ENCODE measurements at regions not wholly inside any gene's neighbourhood (a gene's known extent, or its start where the extent isn't known, plus 50 kb on each side); places are given as distances from the start of the nearest gene placed in this dataset.

- Histone ChIP-seq H2BK5ac (ENCODE audit: low read depth, low read length) (no peak overlapping the region), H3K79me2 (ENCODE audit: control insufficient read depth in 1 of 2, insufficient read depth in 2 of 2, low read length in 2 of 2) (no peaks in the 10 kb centered on the region), H4K20me1 (replicated peaks in 1 of 2; ENCODE audit: control insufficient read depth in 1 of 2, insufficient read depth in 2 of 2, low read length in 2 of 2) (no peaks in the 10 kb centered on the region), H2BK20ac (ENCODE audit: low read length) (no peak overlapping the region), H2BK15ac (ENCODE audit: low read length) (no peak overlapping the region), H2AFZ (ENCODE audit: low read length) (peak overlapping the region; percentile 90), H4K8ac (ENCODE audit: extremely low read depth, insufficient read depth, low read length) (no peak overlapping the region), H3K23me2 (ENCODE audit: low read depth, low read length) (no peaks in the 10 kb centered on the region), H3K56ac (replicated peaks; ENCODE audit: insufficient read length, low read depth, low read length) (no peak overlapping the region), H3K9me3 (ENCODE audit: insufficient read depth in 2 of 2, low read depth in 1 of 2, low read length in 1 of 2) (no peaks in the 10 kb centered on the region), H3K4me1 (replicated peaks in 1 of 4; ENCODE audit: control insufficient read depth in 3 of 4, insufficient read depth in 4 of 4, low read length in 3 of 4) (peaks cover 0 to 5% (median 1%) of the 10 kb centered on the region in 4 experiments; a peak in 2 of 7 replicates), H3K14ac (ENCODE audit: insufficient read length) (no peak overlapping the region), H3K23ac (ENCODE audit: insufficient read length) (no peak overlapping the region), H2AK5ac (ENCODE audit: low read depth, low read length) (no peak overlapping the region), H3K4me3 (ENCODE audit: extremely low read depth in 1 of 4, insufficient read depth in 2 of 4, low read depth in 3 of 4, low read length in 4 of 4) (no peak overlapping the region), H3K27me3 (replicated peaks in 1 of 4; ENCODE audit: control insufficient read depth in 3 of 4, extremely low read depth in 1 of 4, insufficient read depth in 3 of 4, low read length in 3 of 4) (no peaks in the 10 kb centered on the region), H3K9ac (replicated peaks in 1 of 4; ENCODE audit: extremely low read depth in 1 of 4, low read depth in 3 of 4, low read length in 3 of 4) (no peak overlapping the region), H3K36me3 (ENCODE audit: control insufficient read depth in 2 of 4, insufficient read depth in 4 of 4, low read length in 3 of 4) (no peaks in the 10 kb centered on the region), H2BK120ac (replicated peaks; ENCODE audit: low read depth, low read length) (no peak overlapping the region), H4K91ac (replicated peaks; ENCODE audit: insufficient read length, low read length) (no peak overlapping the region), H4K5ac (ENCODE audit: insufficient read length, low read depth, low read length) (no peak overlapping the region), H2BK12ac (ENCODE audit: low read depth, low read length) (no peak overlapping the region), H3K79me1 (ENCODE audit: low read depth, low read length) (no peaks in the 10 kb centered on the region), H3K18ac (ENCODE audit: extremely low read depth, low read length) (no peak overlapping the region), H3K4ac (replicated peaks; ENCODE audit: insufficient read length, low read depth, low read length) (no peak overlapping the region), H3K4me2 (ENCODE audit: insufficient read depth in 1 of 2, low read depth in 2 of 2, low read length in 2 of 2) (no peak overlapping the region), H3K27ac (ENCODE audit: low read depth, low read length) (no peak overlapping the region)
- peak in 1 of 2 experiments; percentile 17 for DNase-seq (ENCODE audit: low read depth in 1 of 2, low spot score in 2 of 2)
- 58% methylated on average over 1 of the region's 1 CpG; no CpG with 5 or more reads in 1 of the 2 experiments for WGBS, 2 experiments (ENCODE audit: extremely low coverage in 1 of 2, insufficient coverage in 1 of 2, insufficient read length in 1 of 2, insufficient replicate concordance in 2 of 2, low coverage in 1 of 2, low lambda C conversion rate in 2 of 2, missing lambda C conversion rate in 1 of 2)
- ChIA-PET POLR2A (ENCODE audit: partially characterized antibody) (no interaction called here), CTCF (ENCODE audit: partially characterized antibody) (no interaction called here)
- FAIRE-seq, result no peak
- TF ChIP-seq SUZ12 (IDR thresholded peaks at IDR 0.05; ENCODE audit: low read length), result no peak
- TF ChIP-seq CHD1 (IDR thresholded peaks at IDR 0.05; ENCODE audit: low read depth, low read length), result no peak
- TF ChIP-seq POLR2AphosphoS5 (IDR thresholded peaks at IDR 0.05; ENCODE audit: low read depth, low read length), result no peak
- no peak for TF ChIP-seq TAF7 (optimal IDR thresholded peaks at IDR 0.05; ENCODE audit: borderline replicate concordance, low read depth, low read length)
- no peak for TF ChIP-seq BACH1 (IDR thresholded peaks at IDR 0.05; ENCODE audit: low read length)
- no peak for TF ChIP-seq SP4 (IDR thresholded peaks at IDR 0.05; ENCODE audit: low read length)
- TF ChIP-seq MAFK (IDR thresholded peaks at IDR 0.05; ENCODE audit: low read depth, low read length), result no peak
- TF ChIP-seq CTCF (IDR thresholded peaks at IDR 0.05; ENCODE audit: control extremely low read depth in 1 of 3, insufficient read depth in 1 of 3, low read depth in 1 of 3, low read length in 3 of 3), result no peak
- no peak for TF ChIP-seq RNF2 (IDR thresholded peaks at IDR 0.05; ENCODE audit: borderline replicate concordance, low read depth, low read length, missing control alignments, poor library complexity, severe bottlenecking)
- TF ChIP-seq GTF2F1 (IDR thresholded peaks at IDR 0.05; ENCODE audit: borderline replicate concordance, low read depth, low read length), result no peak
Observed at GRCh38 chr5:130651440-130651839, 513.6 kb downstream of the HINT1 start.

Data from H1 (cell line).